A549 (cell line): ENCODE measurements at regions not wholly inside any gene's neighbourhood (a gene's known extent, or its start where the extent isn't known, plus 50 kb on each side); places are given as distances from the start of the nearest gene placed in this dataset.

Source experiments
- CEBPB ChIP-seq, 2 experiments: fragments of >200 bp in 1 of 2; sonication (Bioruptor Twin) in 1 of 2; formaldehyde crosslinking in 1 of 2; IDR thresholded peaks; 2 replicates each; pipeline ENCODE4 v1.6.1; 2012 to 2016
- EP300 ChIP-seq, 2 experiments: fragments of >200 bp; sonication (Bioruptor Twin); formaldehyde crosslinking; IDR thresholded peaks; 2 replicates in 1 of 2; 3 replicates in 1 of 2; pipeline ENCODE4 v1.6.1; 2016 to 2017
- HDAC2 ChIP-seq: fragments of 200-600 bp; sonication (generic); IDR thresholded peaks from 2 replicates; pipeline ENCODE4 v1.6.1; 2016
- POLR2A ChIP-seq: IDR thresholded peaks from 2 replicates; pipeline ENCODE4 v1.6.1; 2012; ENCODE audit warnings: mild to moderate bottlenecking, low read length
- POLR2AphosphoS2 ChIP-seq: conservative IDR thresholded peaks from 2 replicates; pipeline ENCODE4 v1.6.1; 2012; ENCODE audit warnings: low read length, improper control_type of control experiment, inconsistent platforms
- REST ChIP-seq: fragments of 200-600 bp; sonication (generic); IDR thresholded peaks from 2 replicates; pipeline ENCODE4 v1.6.1; 2016; ENCODE audit warnings: antibody characterized with exemption, mild to moderate bottlenecking, moderate library complexity
- TF ChIP-seq, protein P1 (sequence below): fragments of 450-650 bp; IDR thresholded peaks from 2 replicates; pipeline ENCODE4 v1.6.1; 2014; ENCODE audit warnings: antibody characterized with exemption

- TF ChIP-seq REST = no peak
- no peak for TF ChIP-seq HDAC2
- no peak for TF ChIP-seq POLR2AphosphoS2
- no peak for TF ChIP-seq EP300 (IDR thresholded peaks at IDR 0.05)
- TF ChIP-seq CEBPB (IDR thresholded peaks at IDR 0.05) = no peak
- TF ChIP-seq POLR2A = no peak
- TF ChIP-seq, protein P1, sequence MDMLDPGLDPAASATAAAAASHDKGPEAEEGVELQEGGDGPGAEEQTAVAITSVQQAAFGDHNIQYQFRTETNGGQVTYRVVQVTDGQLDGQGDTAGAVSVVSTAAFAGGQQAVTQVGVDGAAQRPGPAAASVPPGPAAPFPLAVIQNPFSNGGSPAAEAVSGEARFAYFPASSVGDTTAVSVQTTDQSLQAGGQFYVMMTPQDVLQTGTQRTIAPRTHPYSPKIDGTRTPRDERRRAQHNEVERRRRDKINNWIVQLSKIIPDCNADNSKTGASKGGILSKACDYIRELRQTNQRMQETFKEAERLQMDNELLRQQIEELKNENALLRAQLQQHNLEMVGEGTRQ = no peak
These were observed 487.7 kb downstream of the TECRL start for GRCh38 chr4:63921561-63921960.
